ENCODE measurements at regions not wholly inside any gene's neighbourhood (a gene's known extent, or its start where the extent isn't known, plus 50 kb on each side); places are given as distances from the start of the nearest gene placed in this dataset.
"Not testable (repeated sequence)": the region's sequence is repeated elsewhere in the genome, so short reads cannot be mapped to it uniquely, and the experiment has no call there.

GRCh38 chr3:96657710-96658109, 156.7 kb upstream of the EPHA6 start:
- DNase-seq (ENCODE audit: missing footprints) (no peak), ATAC-seq (no peak)
- intact Hi-C loops (cut with DNase I) = no loop called here

GRCh38 chr3:96671861-96672595, 142.4 kb upstream of the EPHA6 start:
- DNase-seq (ENCODE audit: missing footprints); ATAC-seq; intact Hi-C loops (cut with DNase I): not testable (repeated sequence)

GRCh38 chr3:96677156-96677555, 137.2 kb upstream of the EPHA6 start:
- intact Hi-C loops (cut with DNase I) = no loop called here
- ATAC-seq (no peak), DNase-seq (ENCODE audit: missing footprints) (no peak)

GRCh38 chr3:96678325-96678724, 136.1 kb upstream of the EPHA6 start:
- ATAC-seq = no peak
- DNase-seq (ENCODE audit: missing footprints) = no peak
- intact Hi-C loops (cut with DNase I) = no loop called here

- no peak for DNase-seq (ENCODE audit: missing footprints)
- no peak for ATAC-seq
- intact Hi-C loops (cut with DNase I) = no loop called here
Measured at GRCh38 chr3:96700322-96701315, 113.8 kb upstream of the EPHA6 start.

GRCh38 chr3:96705895-96706294, 108.5 kb upstream of the EPHA6 start:
- DNase-seq (ENCODE audit: missing footprints) = no peak
- intact Hi-C loops (cut with DNase I) = no loop called here
- no peak for ATAC-seq

- ATAC-seq (no peak), DNase-seq (ENCODE audit: missing footprints) (no peak)
- intact Hi-C loops (cut with DNase I) = no loop called here
Measured at GRCh38 chr3:96706509-96706908, 107.9 kb upstream of the EPHA6 start.

GRCh38 chr3:96711816-96712215, 102.6 kb upstream of the EPHA6 start:
- DNase-seq (ENCODE audit: missing footprints) (no peak), ATAC-seq (no peak)
- intact Hi-C loops (cut with DNase I) = no loop called here

GRCh38 chr3:96712792-96713191, 101.6 kb upstream of the EPHA6 start:
- DNase-seq (ENCODE audit: missing footprints) (no peak), ATAC-seq (no peak)
- intact Hi-C loops (cut with DNase I) = no loop called here

- DNase-seq (ENCODE audit: missing footprints) (no peak), ATAC-seq (no peak)
- intact Hi-C loops (cut with DNase I) = no loop called here
Measured at GRCh38 chr3:96719921-96720320, 94.5 kb upstream of the EPHA6 start.

GRCh38 chr3:96731031-96731430, 83.4 kb upstream of the EPHA6 start:
- ATAC-seq (no peak), DNase-seq (ENCODE audit: missing footprints) (no peak)
- intact Hi-C loops (cut with DNase I) = no loop called here

GRCh38 chr3:96734273-96735009, 80.0 kb upstream of the EPHA6 start:
- no peak for DNase-seq (ENCODE audit: missing footprints)
- ATAC-seq = no peak
- intact Hi-C loops (cut with DNase I) = no loop called here

- intact Hi-C loops (cut with DNase I) = no loop called here
- DNase-seq (ENCODE audit: missing footprints) = no peak
- no peak for ATAC-seq
Measured at GRCh38 chr3:96748139-96748538, 66.3 kb upstream of the EPHA6 start.

- DNase-seq (ENCODE audit: missing footprints) (no peak), ATAC-seq (no peak)
- intact Hi-C loops (cut with DNase I) = no loop called here
Measured at GRCh38 chr3:96750094-96750767, 64.2 kb upstream of the EPHA6 start.

- DNase-seq (ENCODE audit: missing footprints) (no peak), ATAC-seq (no peak)
- intact Hi-C loops (cut with DNase I) = no loop called here
Measured at GRCh38 chr3:96753124-96753523, 61.3 kb upstream of the EPHA6 start.

- ATAC-seq = no peak
- intact Hi-C loops (cut with DNase I) = no loop called here
- DNase-seq (ENCODE audit: missing footprints) = no peak
Measured at GRCh38 chr3:96754128-96754527, 60.3 kb upstream of the EPHA6 start.

- ATAC-seq (no peak), DNase-seq (ENCODE audit: missing footprints) (no peak)
- intact Hi-C loops (cut with DNase I) = no loop called here
Measured at GRCh38 chr3:96755519-96755918, 58.9 kb upstream of the EPHA6 start.

GRCh38 chr3:96756516-96756915, 57.9 kb upstream of the EPHA6 start:
- intact Hi-C loops (cut with DNase I) = no loop called here
- ATAC-seq = no peak
- no peak for DNase-seq (ENCODE audit: missing footprints)

- ATAC-seq (no peak), DNase-seq (ENCODE audit: missing footprints) (no peak)
- intact Hi-C loops (cut with DNase I) = no loop called here
Measured at GRCh38 chr3:96760956-96761355, 53.4 kb upstream of the EPHA6 start.
